ENCODE measurements at regions not wholly inside any gene's neighbourhood (a gene's known extent, or its start where the extent isn't known, plus 50 kb on each side); places are given as distances from the start of the nearest gene placed in this dataset.

GRCh38 chr4:116321471-116321870, 763.9 kb downstream of the TRAM1L1 start:
- TF ChIP-seq CTCF (IDR thresholded peaks at IDR 0.05) (no peak), POLR2AphosphoS5 (IDR thresholded peaks at IDR 0.05) (no peak), POLR2A (IDR thresholded peaks at IDR 0.05) (no peak)
